Smooth muscle cell (in vitro differentiated cells): ENCODE measurements at regions not wholly inside any gene's neighbourhood (a gene's known extent, or its start where the extent isn't known, plus 50 kb on each side); places are given as distances from the start of the nearest gene placed in this dataset.
"Not testable (repeated sequence)": the region's sequence is repeated elsewhere in the genome, so short reads cannot be mapped to it uniquely, and the experiment has no call there.

ENCODE experiments used
- DNase-seq: peaks from one replicate; lab custom pipeline; 2025; ENCODE audit not compliant: unreplicated experiment; lab: John Stamatoyannopoulos, UW
- H2AFZ ChIP-seq: fragments of 200-600 bp; sonication (generic); 2 replicates; pipeline ENCODE4 v1.6.0; 2016; ENCODE audit warnings: antibody characterized with exemption, low read depth, mild to moderate bottlenecking
- H3F3A ChIP-seq: fragments of 200-600 bp; sonication (generic); 2 replicates; pipeline ENCODE4 v1.6.0; 2017; ENCODE audit warnings: antibody characterized with exemption, low read depth
- H3K27ac ChIP-seq: fragments of 200-600 bp; sonication (generic); 2 replicates; pipeline ENCODE4 v1.5.1; 2016; ENCODE audit warnings: low read depth, mild to moderate bottlenecking
- H3K27me3 ChIP-seq: fragments of 200-600 bp; sonication (generic); 2 replicates; pipeline ENCODE4 v1.6.1; 2016; ENCODE audit warnings: low read depth, mild to moderate bottlenecking
- H3K36me3 ChIP-seq: fragments of 200-600 bp; sonication (generic); 2 replicates; pipeline ENCODE4 v1.5.1; 2016; ENCODE audit warnings: low read depth
- H3K4me1 ChIP-seq: fragments of 200-600 bp; sonication (generic); 2 replicates; pipeline ENCODE4 v1.5.1; 2016; ENCODE audit warnings: low read depth
- H3K4me2 ChIP-seq: fragments of 200-600 bp; sonication (generic); 2 replicates; pipeline ENCODE4 v1.6.0; 2016; ENCODE audit warnings: mild to moderate bottlenecking
- H3K4me3 ChIP-seq: fragments of 200-600 bp; sonication (generic); 2 replicates; pipeline ENCODE4 v1.5.1; 2016; ENCODE audit warnings: mild to moderate bottlenecking
- H3K79me2 ChIP-seq: fragments of 200-600 bp; sonication (generic); 2 replicates; pipeline ENCODE4 v1.6.0; 2016; ENCODE audit warnings: low read depth, mild to moderate bottlenecking
- H3K9ac ChIP-seq: fragments of 200-600 bp; sonication (generic); 2 replicates; pipeline ENCODE4 v1.6.0; 2016; ENCODE audit warnings: low read depth
- H3K9me3 ChIP-seq: fragments of 200-600 bp; sonication (generic); replicated peaks from 2 replicates; pipeline ENCODE4 v1.5.1; 2016; ENCODE audit warnings: low read depth
- H4K20me1 ChIP-seq: fragments of 200-600 bp; sonication (generic); 2 replicates; pipeline ENCODE4 v1.6.0; 2016; ENCODE audit warnings: low read depth
- WGBS: methylation state at CpG from one replicate; pipeline ENCODE4 v1.1.7; 2016; ENCODE audit warnings: low lambda C conversion rate; 5-methylcytosine and 5-hydroxymethylcytosine counted together
- TF ChIP-seq, protein P1 (sequence below): fragments of 200-600 bp; sonication (generic); IDR thresholded peaks from 2 replicates; pipeline ENCODE4 v1.5.1; 2017; ENCODE audit warnings: borderline replicate concordance, mild to moderate bottlenecking, antibody characterized with exemption; ENCODE audit not compliant: insufficient read depth, poor library complexity, severe bottlenecking

DNA sequence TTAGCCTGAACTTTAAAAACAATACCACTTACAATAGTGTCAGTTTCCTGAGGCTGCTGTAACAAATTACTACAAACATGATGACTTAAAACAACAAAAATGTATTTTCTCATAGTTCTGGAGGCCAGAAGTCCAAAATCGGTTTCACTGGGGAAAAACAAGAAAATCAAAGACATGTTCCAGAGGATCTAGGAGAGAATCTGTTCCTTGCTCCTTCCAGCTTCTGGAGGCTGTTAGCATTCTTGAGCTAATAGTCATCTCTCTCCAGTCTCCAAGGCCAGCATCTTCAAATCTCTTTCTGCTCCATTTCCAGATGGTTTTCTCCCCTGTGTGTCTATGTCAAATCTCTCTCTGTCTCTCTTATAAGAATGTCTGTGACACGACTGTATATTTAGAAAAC lies 67.6 kb upstream of the TEAD1 start:
- DNase-seq: no peak
- H4K20me1 ChIP-seq: no peaks in the 10 kb centered on the region
- H3K4me3 ChIP-seq: no peak overlapping the region
- no peaks in the 10 kb centered on the region for H3K4me1 ChIP-seq
- H3K27ac ChIP-seq: peak overlapping the region; percentile 65
- no peaks in the 10 kb centered on the region for H3K36me3 ChIP-seq
- no peaks in the 10 kb centered on the region for H3K27me3 ChIP-seq
- H2AFZ ChIP-seq: no peak overlapping the region
- TF ChIP-seq, protein P1, sequence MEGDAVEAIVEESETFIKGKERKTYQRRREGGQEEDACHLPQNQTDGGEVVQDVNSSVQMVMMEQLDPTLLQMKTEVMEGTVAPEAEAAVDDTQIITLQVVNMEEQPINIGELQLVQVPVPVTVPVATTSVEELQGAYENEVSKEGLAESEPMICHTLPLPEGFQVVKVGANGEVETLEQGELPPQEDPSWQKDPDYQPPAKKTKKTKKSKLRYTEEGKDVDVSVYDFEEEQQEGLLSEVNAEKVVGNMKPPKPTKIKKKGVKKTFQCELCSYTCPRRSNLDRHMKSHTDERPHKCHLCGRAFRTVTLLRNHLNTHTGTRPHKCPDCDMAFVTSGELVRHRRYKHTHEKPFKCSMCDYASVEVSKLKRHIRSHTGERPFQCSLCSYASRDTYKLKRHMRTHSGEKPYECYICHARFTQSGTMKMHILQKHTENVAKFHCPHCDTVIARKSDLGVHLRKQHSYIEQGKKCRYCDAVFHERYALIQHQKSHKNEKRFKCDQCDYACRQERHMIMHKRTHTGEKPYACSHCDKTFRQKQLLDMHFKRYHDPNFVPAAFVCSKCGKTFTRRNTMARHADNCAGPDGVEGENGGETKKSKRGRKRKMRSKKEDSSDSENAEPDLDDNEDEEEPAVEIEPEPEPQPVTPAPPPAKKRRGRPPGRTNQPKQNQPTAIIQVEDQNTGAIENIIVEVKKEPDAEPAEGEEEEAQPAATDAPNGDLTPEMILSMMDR: no peak
- no peaks in the 10 kb centered on the region for H3K79me2 ChIP-seq
- H3K9ac ChIP-seq: no peak overlapping the region
- 0% methylated on average over 2 of the region's 2 CpGs for WGBS
- H3K4me2 ChIP-seq: no peak overlapping the region
- H3K9me3 ChIP-seq: peaks cover 4% of the 10 kb centered on the region
- H3F3A ChIP-seq: peaks cover 24% of the 10 kb centered on the region

DNA sequence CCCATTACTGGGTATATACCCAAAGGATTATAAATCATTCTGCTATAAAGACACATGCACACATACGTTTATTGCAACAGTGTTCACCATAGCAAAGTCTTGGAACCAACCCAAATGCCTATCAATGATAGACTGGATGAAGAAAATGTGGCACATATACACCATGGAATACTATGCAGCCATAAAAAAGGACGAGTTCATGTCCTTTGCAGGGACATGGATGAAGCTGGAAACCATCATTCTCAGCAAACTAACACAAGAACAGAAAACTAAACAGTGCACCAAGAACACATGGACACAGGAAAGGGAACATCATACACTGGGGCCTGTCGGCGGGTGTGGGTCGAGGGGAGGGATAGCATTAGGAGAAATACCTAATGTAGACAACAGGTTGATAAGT lies 65.5 kb upstream of the TEAD1 start:
- not testable (repeated sequence) for DNase-seq, H2AFZ ChIP-seq, H3K4me1 ChIP-seq, H3K9ac ChIP-seq, H3K4me2 ChIP-seq, H3K36me3 ChIP-seq, H3K79me2 ChIP-seq, H3K4me3 ChIP-seq, H3K27ac ChIP-seq, H4K20me1 ChIP-seq, H3K27me3 ChIP-seq
- Histone ChIP-seq H3F3A (peaks cover 24% of the 10 kb centered on the region), H3K9me3 (peaks cover 15% of the 10 kb centered on the region)
- WGBS: 93% methylated on average over 5 of the region's 5 CpGs

DNA sequence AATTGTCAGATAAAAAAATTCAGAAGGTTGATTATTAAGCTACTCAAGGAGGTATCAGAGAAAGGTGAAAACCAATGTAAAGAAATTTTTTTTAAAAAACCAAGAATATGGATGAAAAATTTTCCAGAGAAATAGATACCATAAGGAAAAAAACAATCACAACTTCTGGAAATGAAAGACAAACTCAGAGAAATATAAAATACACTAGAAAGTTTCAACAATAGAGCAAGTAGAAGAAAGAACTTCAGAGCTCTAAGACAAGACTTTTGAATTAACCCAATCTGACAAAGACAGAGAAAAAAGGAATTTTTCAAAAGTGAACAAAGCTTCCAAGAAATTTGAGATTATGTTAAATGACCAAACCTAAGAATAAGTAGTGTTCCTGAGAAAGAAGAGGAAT lies 62.9 kb upstream of the TEAD1 start:
- peaks cover 6% of the 10 kb centered on the region for H3F3A ChIP-seq
- no peak overlapping the region for H3K9ac ChIP-seq
- no peaks in the 10 kb centered on the region for H3K79me2 ChIP-seq
- H3K4me3 ChIP-seq: no peak overlapping the region
- H3K4me2 ChIP-seq: no peak overlapping the region
- no peaks in the 10 kb centered on the region for H3K27me3 ChIP-seq
- no peaks in the 10 kb centered on the region for H3K4me1 ChIP-seq
- TF ChIP-seq, protein P1: no peak
- no peaks in the 10 kb centered on the region for H3K36me3 ChIP-seq
- DNase-seq: no peak
- H3K9me3 ChIP-seq: peaks cover 15% of the 10 kb centered on the region
- no peak overlapping the region for H3K27ac ChIP-seq
- H2AFZ ChIP-seq: no peak overlapping the region
- no peaks in the 10 kb centered on the region for H4K20me1 ChIP-seq

DNA sequence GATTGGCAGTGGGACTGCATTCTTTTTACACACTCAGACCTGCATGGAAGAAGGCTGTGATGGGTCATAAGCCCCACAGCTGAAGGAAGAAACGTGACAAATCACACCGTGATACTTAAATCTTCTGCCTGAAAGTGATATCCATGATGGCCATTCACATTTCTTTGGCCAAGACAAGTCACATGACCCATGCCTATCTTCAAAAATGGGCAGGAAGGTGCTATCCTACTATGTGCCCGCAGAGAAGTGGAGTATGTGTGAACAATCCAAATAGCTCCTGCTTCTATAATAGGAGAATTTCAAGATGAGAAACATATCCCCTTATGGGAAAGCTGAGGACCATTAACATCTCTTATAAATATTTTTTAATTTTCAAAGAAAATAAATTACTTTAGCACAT lies 56.6 kb upstream of the TEAD1 start:
- H3K4me2 ChIP-seq: no peak overlapping the region
- H3K79me2 ChIP-seq: no peaks in the 10 kb centered on the region
- TF ChIP-seq, protein P1: no peak
- no peak overlapping the region for H3K27ac ChIP-seq
- H4K20me1 ChIP-seq: no peaks in the 10 kb centered on the region
- H2AFZ ChIP-seq: no peak overlapping the region
- DNase-seq: no peak
- H3K27me3 ChIP-seq: no peaks in the 10 kb centered on the region
- no peaks in the 10 kb centered on the region for H3K36me3 ChIP-seq
- no peak overlapping the region for H3K4me3 ChIP-seq
- no peaks in the 10 kb centered on the region for H3K4me1 ChIP-seq
- peaks cover under 1% of the 10 kb centered on the region for H3K9me3 ChIP-seq
- H3F3A ChIP-seq: no peaks in the 10 kb centered on the region
- no peak overlapping the region for H3K9ac ChIP-seq
- 96% methylated on average over 3 of the region's 3 CpGs for WGBS
